ENCODE measurements at regions not wholly inside any gene's neighbourhood (a gene's known extent, or its start where the extent isn't known, plus 50 kb on each side); places are given as distances from the start of the nearest gene placed in this dataset.

- TF ChIP-seq, protein P1, sequence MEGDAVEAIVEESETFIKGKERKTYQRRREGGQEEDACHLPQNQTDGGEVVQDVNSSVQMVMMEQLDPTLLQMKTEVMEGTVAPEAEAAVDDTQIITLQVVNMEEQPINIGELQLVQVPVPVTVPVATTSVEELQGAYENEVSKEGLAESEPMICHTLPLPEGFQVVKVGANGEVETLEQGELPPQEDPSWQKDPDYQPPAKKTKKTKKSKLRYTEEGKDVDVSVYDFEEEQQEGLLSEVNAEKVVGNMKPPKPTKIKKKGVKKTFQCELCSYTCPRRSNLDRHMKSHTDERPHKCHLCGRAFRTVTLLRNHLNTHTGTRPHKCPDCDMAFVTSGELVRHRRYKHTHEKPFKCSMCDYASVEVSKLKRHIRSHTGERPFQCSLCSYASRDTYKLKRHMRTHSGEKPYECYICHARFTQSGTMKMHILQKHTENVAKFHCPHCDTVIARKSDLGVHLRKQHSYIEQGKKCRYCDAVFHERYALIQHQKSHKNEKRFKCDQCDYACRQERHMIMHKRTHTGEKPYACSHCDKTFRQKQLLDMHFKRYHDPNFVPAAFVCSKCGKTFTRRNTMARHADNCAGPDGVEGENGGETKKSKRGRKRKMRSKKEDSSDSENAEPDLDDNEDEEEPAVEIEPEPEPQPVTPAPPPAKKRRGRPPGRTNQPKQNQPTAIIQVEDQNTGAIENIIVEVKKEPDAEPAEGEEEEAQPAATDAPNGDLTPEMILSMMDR (IDR thresholded peaks at IDR 0.05) = no peak
- TF ChIP-seq POLR2A (IDR thresholded peaks at IDR 0.05) = no peak
Observed at GRCh38 chrX:116292183-116292582, 121.6 kb downstream of the AGTR2 start.

Measured in vagina (tissue), 2 donors.